RWPE1 (cell line): ENCODE measurements at regions not wholly inside any gene's neighbourhood (a gene's known extent, or its start where the extent isn't known, plus 50 kb on each side); places are given as distances from the start of the nearest gene placed in this dataset.
"Not testable (repeated sequence)": the region's sequence is repeated elsewhere in the genome, so short reads cannot be mapped to it uniquely, and the experiment has no call there.

Experiments
- CTCF ChIA-PET: fragments of 350-600 bp; sonication (Branson Sonifier 250); formaldehyde crosslinking; extraction: SDS; loops from one replicate; lab custom pipeline; 2021; lab: Yijun Ruan, JAX
- POLR2A ChIA-PET: fragments of 400-600 bp; formaldehyde crosslinking; extraction: SDS; loops from one replicate; lab custom pipeline; 2020; ENCODE audit warnings: antibody characterized with exemption; ENCODE audit not compliant: low non-redundant PET; lab: Yijun Ruan, JAX
- DNase-seq: peaks from one replicate; pipeline ENCODE4 v3.0.0; 2012; ENCODE audit warnings: low spot score
- H3K27ac ChIP-seq: fragments of 450-650 bp; 2 replicates; pipeline ENCODE4 v1.5.1; 2017
- CTCF ChIP-seq: fragments of 450-650 bp; conservative IDR thresholded peaks from 2 replicates; pipeline ENCODE4 v1.5.1; 2017; ENCODE audit warnings: low read depth, mild to moderate bottlenecking

DNA sequence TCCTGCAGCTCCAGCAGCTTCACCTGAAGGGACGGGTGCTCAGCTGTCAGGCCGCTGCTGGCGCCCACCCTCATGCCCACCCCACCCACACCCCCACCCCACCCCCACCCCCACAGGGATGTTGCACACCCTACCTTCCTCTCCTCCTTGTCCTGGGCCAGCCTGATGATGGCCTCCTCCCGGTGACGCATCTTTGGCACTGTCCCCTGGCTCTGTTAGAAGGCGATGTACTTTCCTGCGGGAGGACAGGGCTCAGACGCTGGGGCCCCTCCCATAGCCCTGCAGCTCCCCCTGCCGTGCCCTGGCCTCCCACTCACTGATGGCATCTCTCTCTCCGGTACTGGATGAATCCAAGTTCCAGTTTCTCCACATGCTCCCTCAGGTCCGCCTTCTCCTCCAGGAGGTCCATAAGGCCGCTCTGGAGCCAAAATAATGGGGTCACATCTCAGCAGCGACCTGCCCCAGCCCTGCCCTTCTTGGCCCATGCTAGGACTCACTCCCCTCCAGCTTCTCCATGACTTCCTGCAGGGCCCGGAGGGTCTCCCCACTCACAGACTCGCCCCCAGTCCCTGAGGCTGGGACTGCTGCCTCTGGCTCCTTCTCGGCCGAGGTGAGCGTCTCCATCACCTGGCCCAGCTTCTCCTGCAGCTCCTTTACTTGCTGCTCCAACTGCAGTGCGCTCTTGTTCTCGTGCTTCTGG, 55.2 kb downstream of the GOLGA8B start:
- DNase-seq, H3K27ac ChIP-seq, CTCF ChIA-PET, POLR2A ChIA-PET: not testable (repeated sequence)

DNA sequence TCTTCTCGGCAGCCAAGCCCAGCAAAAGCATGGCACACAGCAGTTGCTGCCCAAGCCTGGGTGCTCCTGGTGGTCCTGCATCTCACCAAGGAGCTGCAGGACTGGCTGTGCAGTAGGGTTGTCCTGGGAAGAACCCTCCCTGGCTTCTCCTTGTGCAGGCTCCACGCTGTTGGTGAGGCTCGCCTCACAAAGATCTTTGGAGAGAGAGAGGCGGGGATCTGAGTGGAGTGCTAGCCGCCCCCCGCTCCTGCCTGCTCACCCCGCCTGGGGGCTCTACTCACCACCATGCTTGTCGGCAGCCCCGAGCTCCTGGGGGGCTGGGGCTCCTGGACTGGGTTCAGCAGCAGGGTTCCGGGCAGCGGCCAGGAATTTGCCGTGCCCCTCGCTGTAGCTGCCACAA, 55.8 kb downstream of the GOLGA8B start:
- POLR2A ChIA-PET, H3K27ac ChIP-seq, CTCF ChIA-PET, DNase-seq: not testable (repeated sequence)

DNA sequence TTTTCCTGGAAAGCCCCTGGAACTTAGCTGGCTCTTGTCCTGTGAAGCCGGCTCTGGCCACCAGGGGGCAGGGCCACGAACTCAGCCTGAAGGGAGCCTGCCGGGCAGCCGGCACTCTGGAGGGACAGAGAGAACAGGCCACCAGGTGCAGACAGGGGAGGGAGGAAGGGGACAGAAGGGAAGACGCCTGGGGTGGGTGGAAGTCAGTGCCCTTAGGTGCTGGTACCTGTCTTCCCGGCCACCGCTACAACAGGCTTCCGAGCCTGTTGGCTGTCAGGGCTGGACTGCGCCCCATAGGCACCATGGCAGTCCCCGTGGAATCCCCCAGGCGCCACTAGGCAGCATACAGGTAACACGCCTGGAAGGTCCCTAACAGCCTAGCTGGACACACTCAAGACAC, 59.6 kb downstream of the GOLGA8B start:
- CTCF ChIA-PET, H3K27ac ChIP-seq, POLR2A ChIA-PET: not testable (repeated sequence)

DNA sequence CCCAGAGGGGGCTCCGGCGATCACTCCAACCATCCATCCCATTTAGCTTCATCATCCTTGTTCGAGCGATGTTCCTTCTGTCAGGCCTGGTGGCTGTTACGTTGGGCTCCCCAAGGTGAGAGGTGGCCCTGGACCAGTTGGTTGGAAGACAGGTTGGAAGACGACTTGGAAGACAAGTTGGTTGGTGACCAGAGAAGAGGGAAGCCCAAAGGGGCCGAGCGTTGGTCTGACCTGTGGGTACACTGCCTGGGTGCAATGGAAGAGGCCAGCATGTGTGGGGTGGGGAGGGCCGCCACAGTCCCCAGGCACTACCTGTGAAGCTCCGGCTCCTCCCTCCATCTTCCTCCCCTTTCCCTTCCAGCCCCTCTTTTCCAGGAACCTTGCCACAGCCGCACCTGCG, 60.9 kb downstream of the GOLGA8B start:
- CTCF ChIA-PET, POLR2A ChIA-PET, DNase-seq, H3K27ac ChIP-seq: not testable (repeated sequence)

More for the DNA sequence above, 59.6 kb downstream of the GOLGA8B start:
- not testable (repeated sequence) for DNase-seq

DNA sequence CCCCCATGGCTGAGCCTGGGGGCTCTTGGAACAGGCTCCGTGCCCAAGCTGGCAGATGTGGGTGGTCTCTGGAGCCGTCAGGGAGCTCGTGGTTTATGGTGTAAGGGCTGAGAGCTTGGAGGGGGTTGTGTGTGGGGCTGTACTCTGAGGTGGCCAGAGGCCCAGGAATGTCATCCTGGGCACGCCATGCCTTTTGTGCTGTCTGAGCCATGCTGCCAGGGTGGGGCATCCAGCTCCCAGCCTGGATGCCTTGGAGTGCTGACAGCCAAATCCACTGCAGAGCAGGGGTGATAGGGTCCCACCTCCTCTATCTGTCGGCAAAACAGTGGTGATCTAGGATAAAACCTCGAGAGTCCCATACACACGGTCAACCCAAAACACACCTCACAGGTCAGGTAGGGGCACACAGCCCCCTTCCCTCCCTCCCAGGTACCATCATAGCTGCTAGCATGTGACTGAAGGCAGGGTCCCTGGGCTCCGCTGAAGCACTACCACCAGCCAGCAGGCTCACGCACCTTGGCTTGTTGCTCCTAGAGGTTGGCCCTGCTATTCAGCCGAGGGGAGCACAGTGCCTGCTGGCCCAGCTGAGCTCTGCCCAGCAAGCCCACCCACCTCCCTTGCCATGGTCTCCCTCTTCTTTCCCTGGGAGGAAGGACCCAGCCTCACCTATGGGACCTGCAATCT, 61.5 kb downstream of the GOLGA8B start:
- CTCF ChIA-PET, DNase-seq, H3K27ac ChIP-seq, POLR2A ChIA-PET: not testable (repeated sequence)

DNA sequence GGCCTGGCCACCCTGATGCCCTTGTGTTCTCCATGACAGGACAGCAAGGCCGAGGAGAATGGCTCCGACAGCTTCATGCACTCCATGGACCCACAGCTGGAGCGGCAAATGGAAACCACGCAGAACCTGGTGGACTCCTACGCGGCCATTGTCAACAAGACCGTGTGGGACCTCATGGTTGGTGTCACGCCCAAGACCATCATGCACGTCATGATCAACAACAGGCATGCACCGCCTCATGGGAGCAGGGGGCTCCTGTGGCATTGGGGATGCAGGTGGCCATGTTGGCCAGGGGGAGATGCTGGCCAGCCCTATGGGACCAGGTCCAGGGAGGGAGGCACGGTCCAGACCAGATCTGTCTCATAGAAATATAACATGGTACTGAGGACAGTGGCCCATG, 62.9 kb downstream of the GOLGA8B start:
- DNase-seq, result no peak
- CTCF ChIA-PET, result no interaction called here
- POLR2A ChIA-PET, result no interaction called here
- TF ChIP-seq CTCF, result no peak
- no peak overlapping the region for H3K27ac ChIP-seq

DNA sequence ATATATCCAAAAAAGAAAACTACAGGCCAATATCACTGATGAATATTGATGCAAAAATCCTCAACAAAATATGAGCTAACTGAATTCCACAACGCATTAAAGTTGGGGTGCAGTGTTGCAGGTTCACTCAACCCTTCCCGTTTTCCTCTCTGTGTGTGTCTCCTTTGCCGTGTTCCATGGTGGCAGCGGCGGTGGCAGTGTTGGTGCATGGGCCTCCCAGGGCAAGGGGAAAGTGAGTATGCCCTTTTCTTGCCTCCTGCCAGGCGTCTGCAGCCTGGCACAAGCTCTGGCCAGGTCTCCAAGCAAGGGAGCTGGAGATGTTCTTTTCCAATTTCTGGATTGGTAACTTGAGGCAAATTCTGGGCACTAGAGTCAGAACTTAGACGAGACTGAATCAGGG, 63.4 kb downstream of the GOLGA8B start:
- DNase-seq, CTCF ChIA-PET, POLR2A ChIA-PET, H3K27ac ChIP-seq: not testable (repeated sequence)

DNA sequence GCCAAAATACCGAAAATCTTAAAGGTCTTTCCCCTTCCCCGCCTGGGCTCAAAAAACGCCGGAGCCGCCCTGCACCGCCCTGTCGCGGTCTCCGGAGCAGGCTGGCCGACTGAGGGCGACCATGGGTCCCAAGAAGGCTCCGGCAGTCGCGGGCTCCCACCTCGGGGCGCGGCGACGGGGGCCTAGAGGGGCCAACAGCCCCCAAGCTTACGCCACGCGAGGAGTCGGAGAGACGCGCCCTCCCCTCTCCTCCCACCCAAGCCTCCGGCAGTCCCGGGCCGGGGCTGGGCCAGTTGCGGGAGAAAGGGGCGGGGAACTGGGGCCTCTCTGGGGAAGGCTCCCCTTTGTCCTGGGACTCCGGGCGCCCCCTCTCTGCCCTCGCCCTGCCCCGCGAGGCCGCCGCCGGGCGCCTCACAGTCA, 69.2 kb downstream of the GOLGA8B start:
- no peak for TF ChIP-seq CTCF
- ChIA-PET CTCF (no interaction called here), POLR2A (no interaction called here)
- no peak overlapping the region for H3K27ac ChIP-seq
- DNase-seq, result no peak

- DNase-seq, result no peak
- CTCF ChIA-PET, result no interaction called here
- TF ChIP-seq CTCF, result no peak
These were observed 70.8 kb downstream of the GOLGA8B start for GRCh38 chr15:34512628-34513027.

DNA sequence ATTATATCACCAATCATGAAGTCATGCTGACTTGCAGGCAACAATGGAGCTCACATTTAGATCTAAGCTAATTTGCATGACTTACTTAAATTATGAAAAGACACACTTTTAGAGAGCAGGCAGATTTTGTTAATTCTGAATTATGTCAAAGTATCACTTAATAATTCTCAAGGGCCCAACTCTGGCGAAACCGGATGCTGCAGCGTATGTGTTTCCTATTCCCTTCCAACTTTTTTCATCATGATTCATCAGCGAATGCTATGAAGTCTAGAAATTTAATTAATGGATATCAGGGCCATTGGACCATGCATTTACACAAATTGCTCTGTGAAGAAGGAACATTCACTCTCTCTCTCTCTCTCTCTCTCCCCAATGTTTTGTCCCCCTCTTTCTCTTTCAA, 63.5 kb upstream of the GOLGA8A start:
- no peak for DNase-seq
- ChIA-PET CTCF (no interaction called here), POLR2A (no interaction called here)
- TF ChIP-seq CTCF, result no peak
- no peak overlapping the region for H3K27ac ChIP-seq

More at GRCh38 chr15:34512628-34513027, 70.8 kb downstream of the GOLGA8B start:
- H3K27ac ChIP-seq, result no peak overlapping the region
- POLR2A ChIA-PET, result no interaction called here
